ENCODE measurements at regions not wholly inside any gene's neighbourhood (a gene's known extent, or its start where the extent isn't known, plus 50 kb on each side); places are given as distances from the start of the nearest gene placed in this dataset.

- ChIA-PET CTCF (no interaction called here), POLR2A (no interaction called here)
- Histone ChIP-seq H3K9me3 (peaks cover 5% of the 10 kb centered on the region; the same call in 1 of the 3 replicates), H3K4me3 (no peak overlapping the region), H3K4me1 (no peaks in the 10 kb centered on the region), H3K27ac (no peak overlapping the region), H3K4me2 (no peak overlapping the region)
- no peak for DNase-seq (ENCODE audit: low read depth in 1 of 2, low spot score in 1 of 2)
- no peak for ATAC-seq
- FAIRE-seq: no peak
- 31% methylated on average over 12 of the region's 12 CpGs for WGBS (ENCODE audit: missing lambda C conversion rate)
- no peak for TF ChIP-seq FOXS1 (CRISPR knock-in tag; IDR thresholded peaks at IDR 0.05)
- no peak for TF ChIP-seq TFCP2L1 (CRISPR knock-in tag; IDR thresholded peaks at IDR 0.05)
- no peak for TF ChIP-seq ZSCAN20 (CRISPR knock-in tag; IDR thresholded peaks at IDR 0.05)
These were observed 683.5 kb upstream of the CA10 start for GRCh38 chr17:52841971-52842370.

GRCh38 chr17:52837492-52837891, 679.0 kb upstream of the CA10 start:
- no peak for FAIRE-seq
- no peak overlapping the region for H3K4me3 ChIP-seq
- CTCF ChIA-PET: interaction anchor here (1.0 kb wide), 1 partner anchor 14 kb away, joined by 3 read pairs; no protein-coding TSS in a partner anchor

GRCh38 chr17:52831536-52831935, 673.0 kb upstream of the CA10 start:
- POLR2A ChIA-PET: no interaction called here
- Histone ChIP-seq H3K27ac (no peak overlapping the region), H3K4me3 (no peak overlapping the region), H3K4me1 (no peaks in the 10 kb centered on the region), H3K9me3 (no peaks in the 10 kb centered on the region; the same call in 2 of the 3 replicates), H3K4me2 (no peak overlapping the region)
- FAIRE-seq (no peak), ATAC-seq (no peak), DNase-seq (ENCODE audit: low read depth in 1 of 2, low spot score in 1 of 2) (no peak)
- no peak for TF ChIP-seq ZC3H11A (IDR thresholded peaks at IDR 0.05)
- no peak for TF ChIP-seq NR3C1 (IDR thresholded peaks at IDR 0.05)
- TF ChIP-seq CBX8 (IDR thresholded peaks at IDR 0.05): no peak
- no peak for TF ChIP-seq RARB (CRISPR knock-in tag; IDR thresholded peaks at IDR 0.05)
- no peak for TF ChIP-seq TFCP2L1 (CRISPR knock-in tag; IDR thresholded peaks at IDR 0.05)
- no peak for TF ChIP-seq CTCF (IDR thresholded peaks at IDR 0.05)
- no peak for TF ChIP-seq ZFP36 (IDR thresholded peaks at IDR 0.05; ENCODE audit: borderline replicate concordance, partially characterized antibody)
- no peak for TF ChIP-seq FOSB (CRISPR knock-in tag; IDR thresholded peaks at IDR 0.05)
- WGBS (ENCODE audit: missing lambda C conversion rate): 9% methylated on average over 1 of the region's 1 CpG
- CTCF ChIA-PET: no interaction called here

More at GRCh38 chr17:52837492-52837891, 679.0 kb upstream of the CA10 start:
- TF ChIP-seq CBX8 (IDR thresholded peaks at IDR 0.05) (no peak), SMC3 (IDR thresholded peaks at IDR 0.05) (no peak), MAFK (IDR thresholded peaks at IDR 0.05; ENCODE audit: partially characterized antibody) (no peak), RCOR1 (IDR thresholded peaks at IDR 0.05; ENCODE audit: low read depth, low read length) (no peak), ZC3H11A (IDR thresholded peaks at IDR 0.05) (no peak), JUN (IDR thresholded peaks at IDR 0.05) (no peak), HEYL (CRISPR knock-in tag; IDR thresholded peaks at IDR 0.05) (no peak), RFX5 (IDR thresholded peaks at IDR 0.05) (no peak), ATOH8 (CRISPR knock-in tag; IDR thresholded peaks at IDR 0.05; ENCODE audit: low read depth) (no peak), RNF2 (IDR thresholded peaks at IDR 0.05; ENCODE audit: borderline replicate concordance, low read depth) (no peak), FOSB (CRISPR knock-in tag; IDR thresholded peaks at IDR 0.05) (no peak), HES2 (IDR thresholded peaks at IDR 0.05) (no peak), CTCF (IDR thresholded peaks at IDR 0.05) (no peak), TFCP2L1 (CRISPR knock-in tag; IDR thresholded peaks at IDR 0.05) (no peak), SREBF2 (IDR thresholded peaks at IDR 0.05) (no peak), POLR2AphosphoS2 (conservative IDR thresholded peaks at IDR 0.05; ENCODE audit: low read length) (no peak), KDM5A (IDR thresholded peaks at IDR 0.05) (no peak), RARB (CRISPR knock-in tag; IDR thresholded peaks at IDR 0.05) (no peak), CBX2 (IDR thresholded peaks at IDR 0.05; ENCODE audit: borderline replicate concordance, low read depth) (no peak)
- no peaks in the 10 kb centered on the region for H3K4me1 ChIP-seq
- no peak for DNase-seq (ENCODE audit: low read depth in 1 of 2, low spot score in 1 of 2)
- H3K4me2 ChIP-seq: no peak overlapping the region
- no peaks in the 10 kb centered on the region for H3K9me3 ChIP-seq
- WGBS (ENCODE audit: missing lambda C conversion rate): 9% methylated on average over 3 of the region's 3 CpGs
- H3K27ac ChIP-seq: no peak overlapping the region
- POLR2A ChIA-PET: no interaction called here
- no peak for ATAC-seq

Measured in A549 (cell line).